HUES48 (cell line): ENCODE measurements at regions not wholly inside any gene's neighbourhood (a gene's known extent, or its start where the extent isn't known, plus 50 kb on each side); places are given as distances from the start of the nearest gene placed in this dataset.
A peak's percentile ranks its signal among the peaks of the same experiment; 100 is the strongest.

Experiments
- H3K27ac ChIP-seq: one replicate; pipeline ENCODE4 v1.7.0; 2013; ENCODE audit warnings: low read depth, low read length, inconsistent platforms
- H3K27me3 ChIP-seq: 2 replicates; pipeline ENCODE4 v1.6.1; 2013; ENCODE audit warnings: mild to moderate bottlenecking, low read length; ENCODE audit not compliant: control insufficient read depth, insufficient read depth
- H3K36me3 ChIP-seq: 2 replicates; pipeline ENCODE4 v1.6.1; 2013; ENCODE audit warnings: low read length; ENCODE audit not compliant: control insufficient read depth, insufficient read depth
- H3K4me1 ChIP-seq: 2 replicates; pipeline ENCODE4 v1.6.1; 2013; ENCODE audit warnings: mild to moderate bottlenecking, low read length; ENCODE audit not compliant: control insufficient read depth, insufficient read depth
- H3K4me3 ChIP-seq: 2 replicates; pipeline ENCODE4 v1.5.1; 2013; ENCODE audit warnings: mild to moderate bottlenecking, low read depth, low read length
- H3K9ac ChIP-seq: 2 replicates; pipeline ENCODE4 v1.6.1; 2013; ENCODE audit warnings: mild to moderate bottlenecking, low read depth, low read length, moderate library complexity
- H3K9me3 ChIP-seq: 2 replicates; pipeline ENCODE4 v1.6.1; 2013; ENCODE audit warnings: low read length; ENCODE audit not compliant: control insufficient read depth, insufficient read depth

- H3K9me3 ChIP-seq: no peaks in the 10 kb centered on the region
- peaks cover 4% of the 10 kb centered on the region; the same call in 1 of the 2 replicates for H3K4me1 ChIP-seq
- H3K9ac ChIP-seq: no peak overlapping the region
- no peaks in the 10 kb centered on the region for H3K36me3 ChIP-seq
- no peak overlapping the region for H3K27ac ChIP-seq
- no peaks in the 10 kb centered on the region for H3K27me3 ChIP-seq
- no peak overlapping the region for H3K4me3 ChIP-seq
These were observed 139.0 kb downstream of the CYLD start for GRCh38 chr16:50880926-50881325.

GRCh38 chr16:50879873-50880695, 138.2 kb downstream of the CYLD start:
- Histone ChIP-seq H3K27me3 (no peaks in the 10 kb centered on the region), H3K9ac (no peak overlapping the region), H3K27ac (no peak overlapping the region), H3K9me3 (no peaks in the 10 kb centered on the region), H3K4me3 (peak overlapping the region; percentile 54; the same call in 1 of the 2 replicates), H3K36me3 (no peaks in the 10 kb centered on the region), H3K4me1 (peaks cover 4% of the 10 kb centered on the region; the same call in 1 of the 2 replicates)

DNA sequence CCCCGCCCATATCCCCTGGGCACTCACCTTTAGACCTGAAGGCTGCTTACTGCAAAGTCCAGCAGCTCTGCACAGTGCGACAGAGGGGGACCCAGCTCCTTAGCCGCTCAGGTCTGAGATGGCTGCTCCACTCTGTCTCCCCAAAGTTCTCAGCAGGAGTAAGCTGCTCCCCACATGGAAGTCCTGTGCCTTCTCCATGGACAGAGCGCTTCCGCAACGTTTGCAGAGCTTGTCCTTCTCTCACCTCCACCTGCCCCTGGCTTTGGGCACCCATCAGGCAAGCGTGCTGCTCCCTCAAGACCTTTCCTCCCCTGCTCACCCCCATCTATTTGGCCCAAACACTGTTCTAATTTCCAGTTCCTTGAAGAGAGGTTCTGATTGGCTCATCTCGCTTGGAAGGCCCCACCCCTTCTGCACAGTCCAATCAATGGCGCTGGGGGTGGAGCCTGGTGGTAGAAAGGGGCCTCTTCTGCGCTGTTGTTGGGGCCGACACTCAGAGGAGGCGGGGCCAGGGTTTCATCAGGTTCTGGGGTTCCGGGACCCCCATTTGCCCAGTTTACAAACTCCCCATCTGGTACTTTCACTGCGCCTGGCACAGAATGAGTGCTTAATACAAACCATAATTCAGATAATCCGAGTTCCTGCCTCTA, 137.2 kb downstream of the CYLD start:
- Histone ChIP-seq H3K4me1 (peaks cover 4% of the 10 kb centered on the region; the same call in 1 of the 2 replicates), H3K4me3 (peak overlapping the region; percentile 54; the same call in 1 of the 2 replicates), H3K36me3 (no peaks in the 10 kb centered on the region), H3K27me3 (no peaks in the 10 kb centered on the region), H3K9me3 (no peaks in the 10 kb centered on the region), H3K27ac (no peak overlapping the region), H3K9ac (no peak overlapping the region)

GRCh38 chr16:50878536-50878935, 136.7 kb downstream of the CYLD start:
- Histone ChIP-seq H3K27ac (no peak overlapping the region), H3K9ac (no peak overlapping the region), H3K27me3 (no peaks in the 10 kb centered on the region)

DNA sequence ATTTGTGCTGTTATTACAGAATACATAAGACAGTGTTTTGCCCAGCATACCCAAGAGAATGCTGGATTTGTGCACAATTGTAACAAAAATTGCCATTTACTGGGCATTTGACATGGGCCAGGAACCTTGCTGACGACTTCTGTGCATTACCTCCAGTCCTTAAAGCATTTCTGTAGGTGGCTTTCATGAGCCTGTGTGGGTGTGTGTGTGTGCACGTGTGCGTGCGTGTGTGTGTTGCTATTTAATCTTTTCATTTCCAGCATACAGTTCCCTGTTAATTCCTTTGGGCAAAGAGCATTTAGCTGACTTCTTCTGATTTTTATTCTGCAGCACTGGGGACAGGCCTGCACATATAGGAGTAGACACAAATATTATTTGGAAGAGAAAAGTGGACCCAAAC, 134.4 kb downstream of the CYLD start:
- H3K9ac ChIP-seq: no peak overlapping the region
- no peaks in the 10 kb centered on the region for H3K27me3 ChIP-seq
- H3K27ac ChIP-seq: no peak overlapping the region
- H3K4me3 ChIP-seq: no peak overlapping the region
- H3K9me3 ChIP-seq: no peaks in the 10 kb centered on the region
- H3K36me3 ChIP-seq: no peaks in the 10 kb centered on the region
- H3K4me1 ChIP-seq: peaks cover 4% of the 10 kb centered on the region; the same call in 1 of the 2 replicates

More at GRCh38 chr16:50878536-50878935, 136.7 kb downstream of the CYLD start:
- Histone ChIP-seq H3K9me3 (no peaks in the 10 kb centered on the region), H3K4me3 (no peak overlapping the region), H3K36me3 (no peaks in the 10 kb centered on the region), H3K4me1 (peaks cover 4% of the 10 kb centered on the region; the same call in 1 of the 2 replicates)

DNA sequence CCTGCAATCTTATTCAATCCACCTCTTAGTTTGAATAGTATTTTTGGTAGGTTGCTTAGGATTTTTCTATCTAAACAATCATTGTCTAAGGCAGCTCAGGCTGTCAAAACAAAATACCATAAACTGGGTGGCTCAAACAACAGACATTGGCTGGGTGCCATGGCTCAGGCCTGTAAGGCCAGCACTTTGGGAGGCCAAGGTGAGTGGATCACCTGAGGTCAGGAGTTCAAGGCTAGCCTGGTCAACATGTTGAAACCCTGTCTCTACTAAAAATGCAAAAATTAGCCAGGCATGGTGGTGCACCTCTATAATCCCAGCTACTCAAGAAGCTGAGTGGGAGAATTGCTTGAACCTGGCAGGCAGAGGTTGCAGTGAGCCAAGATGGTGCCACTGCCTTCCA, 126.7 kb downstream of the CYLD start:
- Histone ChIP-seq H3K9ac (no peak overlapping the region), H3K4me3 (no peak overlapping the region), H3K27ac (no peak overlapping the region), H3K36me3 (no peaks in the 10 kb centered on the region), H3K9me3 (no peaks in the 10 kb centered on the region), H3K4me1 (no peaks in the 10 kb centered on the region), H3K27me3 (no peaks in the 10 kb centered on the region)

DNA sequence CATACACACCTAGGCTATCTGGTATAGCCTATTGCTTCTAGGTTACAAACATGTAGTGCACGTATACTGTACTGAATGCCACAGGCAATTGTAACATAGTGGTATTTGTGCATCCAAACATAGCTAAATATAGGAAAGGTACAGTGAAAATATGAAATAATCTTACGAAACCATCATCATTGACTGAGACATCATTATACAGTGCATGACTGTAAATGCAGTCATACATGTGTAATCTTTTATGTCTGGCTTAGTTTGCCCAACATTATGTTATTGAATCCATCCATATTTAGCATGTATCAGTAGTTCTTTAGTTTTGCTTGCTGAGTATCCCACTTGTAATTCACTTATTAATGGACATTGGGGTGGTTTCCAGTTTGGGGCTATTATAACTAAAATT, 124.9 kb downstream of the CYLD start:
- H3K4me1 ChIP-seq: no peaks in the 10 kb centered on the region
- no peak overlapping the region for H3K27ac ChIP-seq
- no peak overlapping the region for H3K9ac ChIP-seq
- no peaks in the 10 kb centered on the region for H3K36me3 ChIP-seq
- no peaks in the 10 kb centered on the region for H3K9me3 ChIP-seq
- H3K4me3 ChIP-seq: no peak overlapping the region
- no peaks in the 10 kb centered on the region for H3K27me3 ChIP-seq

DNA sequence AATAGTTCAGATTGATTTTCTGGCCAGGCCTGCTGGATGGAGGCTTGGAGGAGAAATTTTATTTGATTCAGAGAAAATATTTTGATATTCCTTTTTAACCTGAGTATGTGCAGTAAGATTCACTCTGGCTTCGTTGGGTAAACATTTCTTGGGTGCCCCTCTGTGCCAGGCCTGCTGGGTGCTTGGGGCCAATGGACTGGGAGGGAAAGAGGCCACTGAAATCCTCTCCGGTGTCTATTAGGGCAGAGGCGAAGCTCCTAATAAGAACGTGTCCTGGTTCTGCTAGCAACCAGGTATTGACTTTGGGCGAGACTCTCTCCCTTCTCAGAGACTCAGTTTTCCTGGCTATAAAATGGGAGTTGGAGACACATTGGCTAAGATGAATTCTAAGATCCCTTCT, 122.5 kb downstream of the CYLD start:
- Histone ChIP-seq H3K27ac (no peak overlapping the region), H3K36me3 (no peaks in the 10 kb centered on the region), H3K4me1 (no peaks in the 10 kb centered on the region), H3K4me3 (no peak overlapping the region), H3K27me3 (no peaks in the 10 kb centered on the region), H3K9ac (no peak overlapping the region), H3K9me3 (no peaks in the 10 kb centered on the region)

GRCh38 chr16:50863644-50864144, 121.8 kb downstream of the CYLD start:
- Histone ChIP-seq H3K27me3 (no peaks in the 10 kb centered on the region), H3K4me3 (no peak overlapping the region), H3K9me3 (no peaks in the 10 kb centered on the region), H3K4me1 (no peaks in the 10 kb centered on the region), H3K9ac (no peak overlapping the region), H3K36me3 (no peaks in the 10 kb centered on the region), H3K27ac (no peak overlapping the region)

DNA sequence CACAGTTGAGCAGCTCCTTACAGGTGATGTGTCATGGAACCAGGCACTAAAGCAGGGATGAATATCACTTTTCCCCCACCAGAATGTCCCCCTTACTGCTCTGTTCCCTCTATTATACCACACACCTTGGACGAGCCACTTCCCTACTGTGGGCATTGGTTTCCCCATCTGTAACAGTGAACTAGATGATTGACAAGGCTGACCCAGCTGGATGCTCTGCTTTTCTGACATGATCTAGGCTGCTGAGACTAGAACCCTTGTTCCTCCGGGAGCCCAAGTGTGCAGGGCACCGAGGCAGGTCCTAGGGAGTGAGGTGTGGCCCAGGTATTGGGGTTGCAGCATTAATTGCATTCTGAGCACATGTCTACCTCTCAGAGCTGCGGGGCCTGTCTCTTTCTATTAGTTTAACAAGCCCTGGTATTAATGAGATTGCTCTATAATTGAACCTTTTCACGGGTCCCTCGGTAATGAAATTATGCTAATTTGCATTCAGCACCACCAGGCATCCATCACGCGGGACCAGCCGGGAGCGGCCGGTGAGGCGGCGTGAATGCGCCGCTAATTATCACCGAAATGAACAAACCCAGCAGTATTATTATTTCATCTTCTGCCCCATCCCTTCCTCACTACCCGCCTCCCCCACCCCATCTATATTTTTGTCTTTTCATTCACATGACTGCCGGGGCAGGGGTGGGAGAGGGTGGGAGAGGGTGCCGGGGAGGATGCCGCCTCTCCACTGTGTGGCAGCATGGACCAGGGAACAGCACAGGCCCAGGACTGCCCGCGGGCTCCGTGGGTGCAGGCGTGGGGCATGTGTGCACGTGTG, 121.1 kb downstream of the CYLD start:
- no peaks in the 10 kb centered on the region for H3K36me3 ChIP-seq
- H3K27ac ChIP-seq: no peak overlapping the region
- H3K9ac ChIP-seq: no peak overlapping the region
- H3K27me3 ChIP-seq: no peaks in the 10 kb centered on the region
- no peaks in the 10 kb centered on the region for H3K4me1 ChIP-seq
- no peak overlapping the region for H3K4me3 ChIP-seq
- no peaks in the 10 kb centered on the region for H3K9me3 ChIP-seq
